ENCODE measurements at regions not wholly inside any gene's neighbourhood (a gene's known extent, or its start where the extent isn't known, plus 50 kb on each side); places are given as distances from the start of the nearest gene placed in this dataset.

GRCh38 chr21:36641346-36641745 lies 57.6 kb upstream of the SIM2 start:
- TF ChIP-seq CTCF (IDR thresholded peaks at IDR 0.05), result no peak
- no peak for TF ChIP-seq ZFX (IDR thresholded peaks at IDR 0.05; ENCODE audit: borderline replicate concordance)

All from 22Rv1 (cell line).